Right cardiac atrium (tissue), 5 donors: ENCODE measurements at regions not wholly inside any gene's neighbourhood (a gene's known extent, or its start where the extent isn't known, plus 50 kb on each side); places are given as distances from the start of the nearest gene placed in this dataset.
"Not testable (repeated sequence)": the region's sequence is repeated elsewhere in the genome, so short reads cannot be mapped to it uniquely, and the experiment has no call there.

ENCODE experiments used
- ATAC-seq, 2 donors: fragments of 200-7000 bp; cut with Tn5 transposase; one replicate each; pipeline versions ENCODE4 v1.8.0 to v1.9.1; 2020; ENCODE audit warnings: moderate library complexity in 2 of 2, mild to moderate bottlenecking in 1 of 2
- DNase-seq, 3 donors: peaks; one replicate each; pipeline ENCODE4 v3.0.0-alpha.2; 2020
- H3K27ac ChIP-seq: one replicate; pipeline ENCODE4 v1.5.1; 2013; ENCODE audit warnings: mild to moderate bottlenecking, low read length, control low read depth, moderate library complexity
- H3K27me3 ChIP-seq: one replicate; pipeline ENCODE4 v1.6.1; 2013; ENCODE audit not compliant: control insufficient read depth, insufficient read depth
- H3K4me1 ChIP-seq: one replicate; pipeline ENCODE4 v1.6.1; 2013; ENCODE audit warnings: low read length; ENCODE audit not compliant: control insufficient read depth, insufficient read depth
- H3K4me3 ChIP-seq: one replicate; pipeline ENCODE4 v1.5.1; 2013; ENCODE audit warnings: low read length, control low read depth
- H3K9me3 ChIP-seq: one replicate; pipeline ENCODE4 v1.6.1; 2013; ENCODE audit warnings: low read length; ENCODE audit not compliant: control insufficient read depth
- WGBS: extraction: QIAGEN DNeasy Blood & Tissue Kit; methylation state at CpG from one replicate; pipeline ENCODE4 v1.1.7; 2013; 5-methylcytosine and 5-hydroxymethylcytosine counted together
- intact Hi-C, 4 donors: fragments of 100-400 bp; cut with DNase I; formaldehyde crosslinking; loops; one replicate each; pipeline versions ENCODE4 v1.11.0 to v1.14.0; 2022 to 2023
- donor health status: healthy with polysubstance abuse.
- donor health status: DM: no; HTN: yes; CAD: no.
- donor health status: DM: no; HTN: no; CAD: no.
- donor health status: DM: no; HTN: yes; CAD: no; lungs with severe emphysema.
- donor health status: DM: yes; HTN: yes; CAD: no.

GRCh38 chr1:70556541-70556940 is 145.5 kb downstream of the CTH start:
- H3K4me3 ChIP-seq, result no peak overlapping the region
- ATAC-seq (no peak), DNase-seq (no peak)
- WGBS, result 83% methylated on average over 2 of the region's 2 CpGs
- H3K27me3 ChIP-seq, result no peaks in the 10 kb centered on the region
- no peaks in the 10 kb centered on the region for H3K9me3 ChIP-seq
- no peaks in the 10 kb centered on the region for H3K4me1 ChIP-seq
- no peak overlapping the region for H3K27ac ChIP-seq
- intact Hi-C loops, result no loop called here

DNA sequence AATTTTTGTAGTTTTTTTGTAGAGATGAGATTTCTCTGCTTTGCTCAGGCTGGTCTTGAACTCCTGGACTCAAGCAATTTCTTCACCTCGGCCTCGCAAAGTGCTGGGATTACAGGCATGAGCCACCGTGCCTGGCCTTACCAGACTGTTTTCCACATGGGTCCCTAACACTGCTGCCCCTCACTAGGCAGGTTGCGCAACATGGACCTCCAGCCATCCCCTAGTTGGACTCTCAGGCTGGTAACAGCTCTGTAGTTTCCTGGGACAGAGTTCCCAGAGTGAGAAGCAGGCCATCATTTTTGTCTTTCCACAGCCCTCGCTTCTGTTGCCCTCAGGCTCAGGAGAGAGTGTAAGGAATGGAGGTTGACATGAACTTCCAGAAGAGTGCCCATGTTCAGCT is 156.1 kb downstream of the CTH start:
- ATAC-seq, result no peak
- intact Hi-C loops, result no loop called here
- 80% methylated on average over 5 of the region's 5 CpGs for WGBS

DNA sequence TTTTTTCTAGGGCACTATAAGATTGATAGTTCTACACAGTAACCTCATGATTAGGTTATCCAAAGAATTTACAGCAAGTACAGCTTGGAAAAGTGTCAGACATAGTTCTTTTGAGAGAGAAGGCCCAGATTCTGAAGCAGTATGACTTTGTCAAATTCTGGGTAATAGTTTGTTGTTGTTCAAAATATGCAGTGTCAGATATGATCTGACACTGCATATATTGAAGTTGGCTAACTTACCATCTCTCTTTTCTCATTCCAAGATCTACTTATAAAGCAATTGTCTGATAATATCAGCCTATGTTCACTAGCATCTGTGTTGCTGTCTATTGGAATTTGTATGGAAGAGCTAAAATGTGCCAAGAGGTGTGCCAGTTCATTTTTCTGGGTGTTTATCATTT is 160.1 kb downstream of the CTH start:
- H3K27me3 ChIP-seq, result no peaks in the 10 kb centered on the region
- H3K9me3 ChIP-seq, result no peaks in the 10 kb centered on the region
- ATAC-seq, result no peak

More for the DNA sequence above, 156.1 kb downstream of the CTH start:
- no peaks in the 10 kb centered on the region for H3K4me1 ChIP-seq
- H3K27ac ChIP-seq, result no peak overlapping the region
- no peak for DNase-seq
- H3K9me3 ChIP-seq, result no peaks in the 10 kb centered on the region
- H3K4me3 ChIP-seq, result no peak overlapping the region
- H3K27me3 ChIP-seq, result no peaks in the 10 kb centered on the region

DNA sequence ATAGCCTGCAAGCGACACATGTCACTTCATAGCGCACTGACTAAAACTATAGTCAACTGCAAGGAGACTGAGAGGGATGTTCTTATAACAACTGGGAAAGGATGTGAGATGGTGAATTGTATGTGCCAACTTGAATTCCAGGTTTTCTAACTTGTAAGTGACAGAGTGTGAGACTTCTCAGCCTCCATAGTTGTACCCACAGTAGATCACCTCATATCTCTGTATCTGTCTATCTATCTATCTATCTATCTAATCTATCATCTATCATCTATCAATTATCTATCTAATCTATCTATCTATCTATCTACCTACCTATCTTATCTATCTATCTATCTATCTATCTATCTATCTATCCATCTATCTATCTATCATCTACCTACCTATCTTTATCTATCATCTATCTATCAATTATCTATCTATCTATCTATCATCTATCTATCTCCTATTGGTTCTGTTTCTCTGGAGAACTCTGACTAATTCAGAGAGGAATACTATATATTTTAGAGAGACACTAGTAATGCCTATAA is 162.3 kb downstream of the CTH start:
- ATAC-seq (no peak), DNase-seq (no peak)
- H3K4me3 ChIP-seq, result no peak overlapping the region
- 96% methylated on average over 2 of the region's 2 CpGs for WGBS
- H3K27me3 ChIP-seq, result no peaks in the 10 kb centered on the region
- no peaks in the 10 kb centered on the region for H3K4me1 ChIP-seq
- H3K27ac ChIP-seq, result no peak overlapping the region
- no peaks in the 10 kb centered on the region for H3K9me3 ChIP-seq
- intact Hi-C loops, result no loop called here

More for the DNA sequence above, 160.1 kb downstream of the CTH start:
- intact Hi-C loops, result no loop called here
- no peak for DNase-seq
- H3K4me1 ChIP-seq, result no peaks in the 10 kb centered on the region
- H3K4me3 ChIP-seq, result no peak overlapping the region
- H3K27ac ChIP-seq, result no peak overlapping the region

DNA sequence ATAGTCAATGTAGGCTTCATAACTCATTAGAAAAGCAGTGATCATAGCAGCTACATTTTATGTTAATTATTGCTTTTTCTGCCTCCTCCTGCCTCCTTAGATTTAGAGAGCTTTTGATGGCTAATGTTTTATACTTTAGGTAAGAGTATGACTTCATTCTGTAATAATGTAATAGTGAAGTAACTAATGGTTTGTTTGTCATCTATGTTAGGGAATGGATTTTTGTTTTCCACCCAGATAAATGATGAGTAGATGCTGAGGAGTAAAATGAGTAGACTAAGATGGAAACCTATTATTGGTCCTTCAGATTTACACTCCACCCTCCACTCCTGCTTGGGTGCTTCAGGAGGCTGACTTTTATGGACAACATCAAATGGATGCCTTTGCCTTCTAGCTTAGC is 170.6 kb downstream of the CTH start:
- no peak overlapping the region for H3K27ac ChIP-seq
- intact Hi-C loops, result no loop called here
- H3K4me1 ChIP-seq, result no peaks in the 10 kb centered on the region
- no peak for DNase-seq
- ATAC-seq, result no peak
- H3K27me3 ChIP-seq, result no peaks in the 10 kb centered on the region
- no peak overlapping the region for H3K4me3 ChIP-seq
- H3K9me3 ChIP-seq, result no peaks in the 10 kb centered on the region

DNA sequence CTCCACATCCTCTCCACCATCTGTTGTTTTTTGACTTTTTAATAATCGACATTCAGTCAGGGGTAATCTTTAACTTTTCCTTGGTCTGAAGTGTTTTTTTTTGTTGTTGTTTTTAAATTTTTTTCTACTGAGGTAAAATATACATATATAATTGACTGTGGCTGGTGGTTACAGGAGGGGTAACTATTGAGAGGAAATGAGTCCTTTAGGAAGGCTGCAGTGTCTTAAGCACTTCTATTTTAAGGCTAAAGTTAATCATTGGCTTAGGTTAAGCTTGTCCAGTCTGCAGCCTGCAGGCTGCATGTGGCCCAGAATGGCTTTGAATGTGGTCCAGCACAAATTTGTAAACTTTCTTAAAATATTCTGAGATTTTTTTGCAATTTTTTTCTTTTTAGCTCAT is 172.5 kb downstream of the CTH start:
- intact Hi-C loops, result no loop called here
- no peak for ATAC-seq

GRCh38 chr1:70586046-70586445 is 175.0 kb downstream of the CTH start:
- DNase-seq (no peak), ATAC-seq (no peak)
- Histone ChIP-seq H3K27me3 (no peaks in the 10 kb centered on the region), H3K9me3 (no peaks in the 10 kb centered on the region), H3K4me3 (no peak overlapping the region), H3K27ac (no peak overlapping the region), H3K4me1 (no peaks in the 10 kb centered on the region)
- intact Hi-C loops, result no loop called here
- WGBS, result 56% methylated on average over 1 of the region's 1 CpG

More for the DNA sequence above, 172.5 kb downstream of the CTH start:
- no peak overlapping the region for H3K27ac ChIP-seq
- DNase-seq, result no peak
- H3K4me1 ChIP-seq, result no peaks in the 10 kb centered on the region
- WGBS, result 93% methylated on average over 1 of the region's 1 CpG
- H3K9me3 ChIP-seq, result no peaks in the 10 kb centered on the region
- H3K27me3 ChIP-seq, result no peaks in the 10 kb centered on the region
- H3K4me3 ChIP-seq, result no peak overlapping the region

DNA sequence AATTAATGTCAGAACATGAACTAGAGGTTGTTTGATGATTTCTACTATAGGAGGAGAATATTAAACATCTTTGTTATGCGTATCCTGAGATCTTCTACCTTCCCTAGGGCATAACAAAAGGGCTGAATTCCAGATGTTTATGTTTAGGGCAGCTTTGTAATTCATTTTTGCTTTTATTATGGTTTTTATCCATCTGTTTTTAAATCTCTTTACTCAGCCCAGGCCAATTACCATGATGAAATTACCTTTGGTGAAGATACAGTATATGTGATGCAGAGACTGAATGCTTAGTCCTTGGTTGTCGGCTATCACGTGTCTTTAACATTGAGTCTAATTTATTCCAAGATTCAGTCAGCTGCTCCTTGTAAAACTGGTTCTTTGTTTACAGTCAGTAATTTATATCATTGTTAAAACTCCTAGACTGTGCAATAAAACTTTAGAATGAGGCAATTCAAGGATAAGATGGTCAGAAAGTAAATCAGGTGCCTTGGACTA is 176.9 kb downstream of the CTH start:
- intact Hi-C loops, result no loop called here
- Histone ChIP-seq H3K27me3 (no peaks in the 10 kb centered on the region), H3K9me3 (no peaks in the 10 kb centered on the region), H3K4me3 (no peak overlapping the region), H3K27ac (no peak overlapping the region), H3K4me1 (no peaks in the 10 kb centered on the region)
- ATAC-seq (no peak), DNase-seq (no peak)
- WGBS, result 87% methylated on average over 3 of the region's 3 CpGs

DNA sequence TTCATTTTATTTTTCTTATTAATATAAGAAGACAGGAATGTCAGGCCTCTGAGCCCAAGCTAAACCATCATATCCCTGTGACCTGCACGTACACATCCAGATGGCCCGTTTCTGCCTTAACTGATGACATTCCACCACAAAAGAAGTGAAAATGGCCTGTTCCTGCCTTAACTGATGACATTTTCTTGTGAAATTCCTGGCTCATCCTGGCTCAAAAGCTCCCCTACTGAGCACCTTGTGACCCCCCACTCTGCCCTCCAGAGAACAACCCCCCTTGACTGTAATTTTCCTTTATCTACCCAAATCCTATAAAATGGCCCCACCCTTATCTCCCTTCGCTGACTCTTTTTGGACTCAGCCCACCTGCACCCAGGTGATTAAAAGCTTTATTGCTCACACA is 182.5 kb downstream of the CTH start:
- intact Hi-C loops, H3K27me3 ChIP-seq, H3K4me3 ChIP-seq, H3K9me3 ChIP-seq, H3K27ac ChIP-seq, ATAC-seq, H3K4me1 ChIP-seq, DNase-seq: not testable (repeated sequence)
- WGBS, result 55% methylated on average over 3 of the region's 3 CpGs

DNA sequence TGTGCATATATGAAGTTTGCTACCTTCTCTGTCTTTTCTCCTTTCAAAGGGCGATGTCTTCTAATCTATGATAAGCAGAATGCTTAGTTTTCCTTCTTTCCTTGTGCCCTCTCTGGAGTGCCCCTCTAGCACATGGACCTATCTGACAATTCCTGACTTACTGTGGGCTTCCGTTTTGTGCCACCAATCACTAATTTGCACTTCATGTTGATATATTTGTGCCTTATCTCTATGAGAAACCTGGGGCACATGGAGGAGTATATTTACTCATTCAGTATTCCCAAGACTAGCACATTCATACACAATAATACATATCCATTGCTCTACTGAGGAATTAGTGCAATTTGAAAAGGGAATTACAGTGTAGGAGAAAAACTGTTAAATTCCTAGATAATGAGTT is 197.7 kb downstream of the CTH start:
- H3K4me3 ChIP-seq, result no peak overlapping the region
- no peaks in the 10 kb centered on the region for H3K9me3 ChIP-seq
- intact Hi-C loops, result no loop called here
- no peak for ATAC-seq
- H3K4me1 ChIP-seq, result no peaks in the 10 kb centered on the region
- no peak overlapping the region for H3K27ac ChIP-seq
- no peaks in the 10 kb centered on the region for H3K27me3 ChIP-seq
- 70% methylated on average over 2 of the region's 2 CpGs for WGBS
- DNase-seq, result no peak

- intact Hi-C loops, H3K9me3 ChIP-seq, ATAC-seq, H3K27ac ChIP-seq, H3K4me1 ChIP-seq, DNase-seq, H3K27me3 ChIP-seq, H3K4me3 ChIP-seq: not testable (repeated sequence)
- 89% methylated on average over 3 of the region's 3 CpGs for WGBS
These were observed 199.1 kb downstream of the CTH start for GRCh38 chr1:70610164-70610563.

GRCh38 chr1:70616946-70617345 is 205.9 kb downstream of the CTH start:
- Histone ChIP-seq H3K4me3 (no peak overlapping the region), H3K27me3 (no peaks in the 10 kb centered on the region), H3K27ac (no peak overlapping the region), H3K4me1 (no peaks in the 10 kb centered on the region), H3K9me3 (no peaks in the 10 kb centered on the region)
- no peak for DNase-seq
- intact Hi-C loops, result no loop called here
- no peak for ATAC-seq
- 56% methylated on average over 3 of the region's 3 CpGs for WGBS
